ENCODE measurements at regions not wholly inside any gene's neighbourhood (a gene's known extent, or its start where the extent isn't known, plus 50 kb on each side); places are given as distances from the start of the nearest gene placed in this dataset.

- TF ChIP-seq CTCF (conservative IDR thresholded peaks at IDR 0.05; ENCODE audit: low read depth, low read length) (no peak), EZH2 (IDR thresholded peaks at IDR 0.05; ENCODE audit: borderline replicate concordance, low read depth, low read length, poor library complexity, severe bottlenecking) (no peak)
These were observed 192.3 kb upstream of the NSMCE3 start for GRCh38 chr15:29461877-29462276.

Data from A673 (cell line).